Astrocyte (in vitro differentiated cells and primary cell): ENCODE measurements at regions not wholly inside any gene's neighbourhood (a gene's known extent, or its start where the extent isn't known, plus 50 kb on each side); places are given as distances from the start of the nearest gene placed in this dataset.
A peak's percentile ranks its signal among the peaks of the same experiment; 100 is the strongest.

Source experiments
- DNase-seq: peaks from one replicate; pipeline ENCODE4 v3.0.0-alpha.2; 2010; ENCODE audit warnings: low read depth
- FAIRE-seq: peaks from 2 replicates; lab custom pipeline; 2011; peaks lifted over from hg19 to GRCh38; lab: Jason Lieb, UNC
- H2AFZ ChIP-seq: 2 replicates; pipeline ENCODE4 v1.6.0; 2012; ENCODE audit warnings: low read depth, low read length, inconsistent platforms
- H3K27ac ChIP-seq: 2 replicates; pipeline ENCODE4 v1.5.1; 2011; ENCODE audit warnings: low read depth, low read length, inconsistent platforms
- H3K27me3 ChIP-seq: 2 replicates; pipeline ENCODE4 v1.6.0; 2011; ENCODE audit warnings: low read length, inconsistent platforms; ENCODE audit not compliant: insufficient read depth
- H3K36me3 ChIP-seq: 2 replicates; pipeline ENCODE4 v1.5.1; 2011; ENCODE audit warnings: low read length, inconsistent platforms; ENCODE audit not compliant: insufficient read depth
- H3K4me1 ChIP-seq: 2 replicates; pipeline ENCODE4 v1.5.1; 2011; ENCODE audit warnings: low read length, inconsistent platforms; ENCODE audit not compliant: insufficient read depth
- H3K4me2 ChIP-seq: 2 replicates; pipeline ENCODE4 v1.6.0; 2012; ENCODE audit warnings: low read length, inconsistent platforms
- H3K4me3 ChIP-seq: 2 replicates; pipeline ENCODE4 v1.5.1; 2011; ENCODE audit warnings: low read depth, mild to moderate bottlenecking, low read length, inconsistent platforms; ENCODE audit not compliant: insufficient read depth
- H3K79me2 ChIP-seq: 2 replicates; pipeline ENCODE4 v1.6.0; 2012; ENCODE audit warnings: mild to moderate bottlenecking, low read length, inconsistent platforms; ENCODE audit not compliant: insufficient read depth
- H3K9ac ChIP-seq: 2 replicates; pipeline ENCODE4 v1.6.0; 2012; ENCODE audit warnings: mild to moderate bottlenecking, low read length, inconsistent platforms
- H3K9me3 ChIP-seq: 2 replicates; pipeline ENCODE4 v1.5.1; 2012; ENCODE audit warnings: low read depth, mild to moderate bottlenecking, low read length, inconsistent platforms; ENCODE audit not compliant: insufficient read depth
- H4K20me1 ChIP-seq: 2 replicates; pipeline ENCODE4 v1.6.0; 2012; ENCODE audit warnings: low read length, inconsistent platforms; ENCODE audit not compliant: insufficient read depth
- H3K27ac Mint-ChIP-seq: one replicate; pipeline ENCODE4 v1.8.0; 2021; ENCODE audit warnings: mild to moderate bottlenecking, mixed read lengths; ENCODE audit not compliant: unreplicated experiment
- H3K27me3 Mint-ChIP-seq: one replicate; pipeline ENCODE4 v1.8.0; 2021; ENCODE audit warnings: low read depth, mixed read lengths; ENCODE audit not compliant: unreplicated experiment
- H3K36me3 Mint-ChIP-seq: one replicate; pipeline ENCODE4 v1.8.0; 2021; ENCODE audit warnings: low read depth, mixed read lengths; ENCODE audit not compliant: unreplicated experiment
- H3K4me1 Mint-ChIP-seq: one replicate; pipeline ENCODE4 v1.8.0; 2021; ENCODE audit warnings: low read depth, mixed read lengths; ENCODE audit not compliant: unreplicated experiment
- H3K4me3 Mint-ChIP-seq: one replicate; pipeline ENCODE4 v1.8.0; 2021; ENCODE audit warnings: mild to moderate bottlenecking, moderate library complexity, mixed read lengths; ENCODE audit not compliant: unreplicated experiment
- H3K9me3 Mint-ChIP-seq: one replicate; pipeline ENCODE4 v1.8.0; 2021; ENCODE audit warnings: mild to moderate bottlenecking, mixed read lengths; ENCODE audit not compliant: unreplicated experiment
- CTCF ChIP-seq: IDR thresholded peaks from 2 replicates; pipeline ENCODE4 v1.5.1; 2011; ENCODE audit warnings: low read depth, mild to moderate bottlenecking, inconsistent platforms, low read length, moderate library complexity; ENCODE audit not compliant: insufficient read depth
- EZH2 ChIP-seq: IDR thresholded peaks from 2 replicates; pipeline ENCODE4 v1.6.1; 2012; ENCODE audit warnings: mild to moderate bottlenecking, low read length, inconsistent platforms; ENCODE audit not compliant: insufficient read depth

DNA sequence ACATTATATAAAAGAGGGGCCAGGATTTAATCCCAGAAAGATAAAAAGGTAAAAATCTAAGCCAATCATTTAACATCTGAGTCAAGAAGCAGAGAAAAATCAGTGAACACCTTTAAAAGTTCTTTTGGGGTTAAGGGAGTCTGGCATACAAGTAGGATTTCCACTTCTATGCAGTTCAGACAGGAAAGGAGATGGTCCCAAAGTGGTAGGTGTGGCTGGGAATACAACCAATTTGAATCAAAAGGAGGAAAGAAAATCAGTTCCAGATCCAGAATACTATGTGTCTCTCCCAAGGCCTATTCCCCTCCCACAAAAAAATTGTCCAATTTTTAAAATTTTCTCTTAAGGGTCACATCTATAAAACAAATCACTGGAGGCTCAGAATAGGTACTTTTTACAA, 167.4 kb downstream of the PHLDA1 start:
- no peak for FAIRE-seq
- Histone ChIP-seq H3K27ac (no peak overlapping the region), H2AFZ (no peak overlapping the region), H3K36me3 (no peaks in the 10 kb centered on the region), H3K9me3 (no peaks in the 10 kb centered on the region), H4K20me1 (no peaks in the 10 kb centered on the region), H3K9ac (no peak overlapping the region), H3K79me2 (no peaks in the 10 kb centered on the region), H3K27me3 (no peaks in the 10 kb centered on the region), H3K4me3 (no peak overlapping the region), H3K4me1 (peaks cover 14% of the 10 kb centered on the region), H3K4me2 (no peak overlapping the region)
- H3K4me3 Mint-ChIP-seq, result no peak overlapping the region
- DNase-seq, result no peak
- peaks cover 2% of the 10 kb centered on the region for H3K36me3 Mint-ChIP-seq
- no peaks in the 10 kb centered on the region for H3K27me3 Mint-ChIP-seq
- peaks cover 7% of the 10 kb centered on the region for H3K9me3 Mint-ChIP-seq
- H3K27ac Mint-ChIP-seq, result no peak overlapping the region
- TF ChIP-seq CTCF (no peak), EZH2 (no peak)
- peaks cover 14% of the 10 kb centered on the region for H3K4me1 Mint-ChIP-seq

DNA sequence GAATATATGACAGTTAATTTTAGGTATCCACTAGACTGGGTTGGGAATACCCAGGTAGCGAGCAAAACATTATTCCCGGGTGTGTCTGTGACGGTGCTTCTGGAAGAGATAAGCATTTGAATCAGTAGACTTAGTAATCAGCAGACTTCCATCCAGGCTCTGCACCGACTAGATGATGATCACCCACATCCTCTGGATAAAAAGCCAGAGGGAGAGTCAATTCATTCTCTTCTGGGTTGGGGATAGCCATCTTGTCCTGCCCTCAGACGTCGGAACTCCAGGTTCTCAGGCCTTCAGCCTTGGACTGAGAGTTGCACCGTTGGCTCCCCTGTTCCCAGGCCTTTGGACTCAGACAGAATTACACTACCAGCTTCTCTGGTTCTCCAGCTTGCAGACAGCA, 168.0 kb downstream of the PHLDA1 start:
- TF ChIP-seq EZH2 (no peak), CTCF (no peak)
- no peak overlapping the region for H3K27ac Mint-ChIP-seq
- no peak overlapping the region for H3K4me3 Mint-ChIP-seq
- no peaks in the 10 kb centered on the region for H3K27me3 Mint-ChIP-seq
- peak overlapping the region; percentile 39 for H2AFZ ChIP-seq
- H3K4me1 Mint-ChIP-seq, result peaks cover 14% of the 10 kb centered on the region
- no peaks in the 10 kb centered on the region for H3K9me3 ChIP-seq
- no peaks in the 10 kb centered on the region for H3K79me2 ChIP-seq
- FAIRE-seq (no peak), DNase-seq (peak; percentile 26)
- H3K27me3 ChIP-seq, result no peaks in the 10 kb centered on the region
- peaks cover 7% of the 10 kb centered on the region for H3K9me3 Mint-ChIP-seq
- H3K4me3 ChIP-seq, result no peak overlapping the region
- no peaks in the 10 kb centered on the region for H4K20me1 ChIP-seq
- H3K36me3 ChIP-seq, result no peaks in the 10 kb centered on the region
- H3K4me1 ChIP-seq, result peaks cover 14% of the 10 kb centered on the region
- H3K9ac ChIP-seq, result no peak overlapping the region
- H3K27ac ChIP-seq, result peak overlapping the region; percentile 67
- H3K4me2 ChIP-seq, result peak overlapping the region; percentile 30
- peaks cover 2% of the 10 kb centered on the region for H3K36me3 Mint-ChIP-seq

DNA sequence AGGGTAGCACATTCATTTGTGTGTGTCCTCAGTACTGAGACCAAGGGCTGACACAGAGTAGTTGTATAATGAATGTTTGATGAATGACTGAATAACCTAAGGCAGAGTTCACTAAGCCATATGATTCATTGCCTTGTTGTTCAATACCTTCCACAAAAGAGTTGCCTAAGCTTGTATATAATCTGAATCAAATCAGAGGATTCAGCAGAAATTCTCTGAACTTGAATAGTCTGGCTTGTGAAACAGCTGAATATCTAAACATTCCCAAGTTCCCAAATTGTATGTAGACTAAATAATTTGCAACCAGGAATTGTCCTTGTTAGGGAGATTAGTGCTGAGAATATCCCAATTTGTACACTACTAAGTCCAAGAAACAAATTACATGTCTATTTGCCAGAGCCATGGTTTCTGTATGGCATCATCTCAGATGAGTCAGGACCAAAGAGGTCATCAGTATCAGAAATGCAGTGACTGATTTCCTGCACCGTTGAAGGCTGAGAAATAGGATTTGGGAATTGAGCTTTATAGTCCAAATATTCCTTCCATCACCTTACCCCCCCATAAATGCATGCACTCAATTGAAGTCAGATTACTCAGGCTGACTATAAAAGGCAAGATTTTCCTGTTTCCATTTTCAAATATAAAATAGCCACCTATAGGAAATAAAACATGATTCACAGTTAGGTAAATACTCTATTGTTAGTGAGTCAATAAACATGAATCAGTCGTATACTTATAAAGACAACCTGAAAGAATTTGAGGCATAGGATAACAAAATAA, 168.7 kb downstream of the PHLDA1 start:
- Histone ChIP-seq H3K36me3 (no peaks in the 10 kb centered on the region), H3K4me1 (peaks cover 14% of the 10 kb centered on the region), H2AFZ (no peak overlapping the region), H4K20me1 (no peaks in the 10 kb centered on the region), H3K4me2 (peak overlapping the region; percentile 30), H3K9me3 (no peaks in the 10 kb centered on the region), H3K27ac (peak overlapping the region; percentile 67), H3K9ac (no peak overlapping the region), H3K27me3 (no peaks in the 10 kb centered on the region), H3K79me2 (no peaks in the 10 kb centered on the region), H3K4me3 (no peak overlapping the region)
- Mint-ChIP-seq H3K9me3 (peaks cover 7% of the 10 kb centered on the region), H3K27ac (peak overlapping the region; percentile 73), H3K36me3 (peaks cover 2% of the 10 kb centered on the region), H3K4me1 (peaks cover 14% of the 10 kb centered on the region), H3K27me3 (no peaks in the 10 kb centered on the region), H3K4me3 (no peak overlapping the region)
- TF ChIP-seq EZH2 (no peak), CTCF (no peak)
- peak; percentile 73 for DNase-seq
- peak; percentile 49 for FAIRE-seq
